WTC11 (cell line): ENCODE measurements at regions not wholly inside any gene's neighbourhood (a gene's known extent, or its start where the extent isn't known, plus 50 kb on each side); places are given as distances from the start of the nearest gene placed in this dataset.

Experiments
- ATAC-seq: fragments of 200-7000 bp; cut with Tn5 transposase; 2 replicates; pipeline ENCODE4 v1.10.0; 2021; ENCODE audit warnings: mild to moderate bottlenecking, moderate library complexity
- CTCF ChIA-PET: fragments of 300-600 bp; sonication (Branson Sonifier 250); formaldehyde crosslinking; loops from one replicate; lab custom pipeline; 2021; ENCODE audit warnings: antibody characterized with exemption; lab: Charles Lee
- POLR2A ChIA-PET: fragments of 350-600 bp; sonication (Branson Sonifier 250); formaldehyde crosslinking; loops from one replicate; lab custom pipeline; 2021; ENCODE audit warnings: antibody characterized with exemption; lab: Charles Lee
- DNase-seq: peaks from one replicate; pipeline ENCODE4 v3.0.0; 2021; ENCODE audit warnings: low spot score
- H3K27ac Mint-ChIP-seq: 2 replicates; pipeline ENCODE4 v1.8.0; 2021; ENCODE audit warnings: mixed read lengths
- H3K27me3 Mint-ChIP-seq: 2 replicates; pipeline ENCODE4 v1.8.0; 2021; ENCODE audit warnings: low read depth, mild to moderate bottlenecking, moderate library complexity, mixed read lengths
- H3K36me3 Mint-ChIP-seq: 2 replicates; pipeline ENCODE4 v1.8.0; 2021; ENCODE audit warnings: mixed read lengths
- H3K4me1 Mint-ChIP-seq: 2 replicates; pipeline ENCODE4 v1.8.0; 2022; ENCODE audit warnings: mixed read lengths
- H3K4me3 Mint-ChIP-seq: 2 replicates; pipeline ENCODE4 v1.8.0; 2021; ENCODE audit warnings: mild to moderate bottlenecking, moderate library complexity, mixed read lengths
- H3K9me3 Mint-ChIP-seq: 2 replicates; pipeline ENCODE4 v1.8.0; 2021; ENCODE audit warnings: mixed read lengths
- CBFB ChIP-seq: sonication (generic); formaldehyde crosslinking; IDR thresholded peaks from 2 replicates; pipeline ENCODE4 v1.8.1; 2022; ENCODE audit warnings: mild to moderate bottlenecking, low read depth, missing genetic modification reagents
- CREB1 ChIP-seq: sonication (generic); formaldehyde crosslinking; IDR thresholded peaks from 2 replicates; pipeline ENCODE4 v1.8.0; 2023; ENCODE audit warnings: mild to moderate bottlenecking, missing genetic modification reagents
- ETV6 ChIP-seq: sonication (generic); formaldehyde crosslinking; IDR thresholded peaks from 2 replicates; pipeline ENCODE4 v1.8.1; 2022; ENCODE audit warnings: mild to moderate bottlenecking, missing genetic modification reagents
- GABPB1 ChIP-seq: sonication (generic); formaldehyde crosslinking; IDR thresholded peaks from 2 replicates; pipeline ENCODE4 v1.8.1; 2023; ENCODE audit warnings: mild to moderate bottlenecking, missing genetic modification reagents
- GTF2I ChIP-seq: fragments of 250-450 bp; sonication (Bioruptor Pico); conservative IDR thresholded peaks from 2 replicates; pipeline ENCODE4 v1.4.0; 2021; ENCODE audit warnings: mild to moderate bottlenecking
- MYBL2 ChIP-seq: sonication (generic); formaldehyde crosslinking; IDR thresholded peaks from 2 replicates; pipeline ENCODE4 v1.8.1; 2023; ENCODE audit warnings: mild to moderate bottlenecking, moderate library complexity, missing genetic modification reagents
- NFYB ChIP-seq: sonication (generic); formaldehyde crosslinking; conservative IDR thresholded peaks from 2 replicates; pipeline ENCODE4 v1.8.0; 2022; ENCODE audit warnings: low read depth, missing genetic modification reagents
- NR2C2 ChIP-seq: sonication (generic); formaldehyde crosslinking; IDR thresholded peaks from 2 replicates; pipeline ENCODE4 v1.8.0; 2022; ENCODE audit warnings: mild to moderate bottlenecking, missing genetic modification reagents
- NR3C1 ChIP-seq: sonication (generic); formaldehyde crosslinking; conservative IDR thresholded peaks from 2 replicates; pipeline ENCODE4 v1.8.1; 2023; ENCODE audit warnings: low read depth, mild to moderate bottlenecking, missing genetic modification reagents
- PRRX2 ChIP-seq: fragments of 250-450 bp; sonication (Bioruptor Pico); IDR thresholded peaks from 2 replicates; pipeline ENCODE4 v1.8.0; 2021; ENCODE audit warnings: mild to moderate bottlenecking
- SMAD3 ChIP-seq: sonication (generic); formaldehyde crosslinking; IDR thresholded peaks from 2 replicates; pipeline ENCODE4 v1.8.0; 2022; ENCODE audit warnings: missing genetic modification reagents, mild to moderate bottlenecking, borderline replicate concordance
- SOX15 ChIP-seq: fragments of 250-450 bp; sonication (Bioruptor Pico); IDR thresholded peaks from 2 replicates; pipeline ENCODE4 v1.9.0; 2021; ENCODE audit warnings: mild to moderate bottlenecking
- ZNF317 ChIP-seq: sonication (generic); formaldehyde crosslinking; IDR thresholded peaks from 2 replicates; pipeline ENCODE4 v1.8.1; 2023; ENCODE audit warnings: low read depth, mild to moderate bottlenecking, moderate library complexity, missing genetic modification reagents, borderline replicate concordance
- ZNF396 ChIP-seq: fragments of 250-450 bp; sonication (Bioruptor Pico); IDR thresholded peaks from 2 replicates; pipeline ENCODE4 v1.8.0; 2021; ENCODE audit warnings: mild to moderate bottlenecking, moderate library complexity, borderline replicate concordance
- ZNF671 ChIP-seq: fragments of 250-450 bp; sonication (Bioruptor Pico); IDR thresholded peaks from 2 replicates; pipeline ENCODE4 v1.8.0; 2021; ENCODE audit warnings: mild to moderate bottlenecking
- TF ChIP-seq, protein P1 (sequence below): fragments of 250-450 bp; sonication (Bioruptor Pico); IDR thresholded peaks from 2 replicates; pipeline ENCODE4 v1.9.0; 2021; ENCODE audit warnings: mild to moderate bottlenecking, borderline replicate concordance
- TF ChIP-seq, protein P2 (sequence below): fragments of 250-450 bp; sonication (Bioruptor Pico); IDR thresholded peaks from 2 replicates; pipeline ENCODE4 v1.9.0; 2021; ENCODE audit warnings: mild to moderate bottlenecking
- TF ChIP-seq, protein P3 (sequence below): sonication (generic); formaldehyde crosslinking; IDR thresholded peaks from 2 replicates; pipeline ENCODE4 v1.8.1; 2023; ENCODE audit warnings: mild to moderate bottlenecking, missing genetic modification reagents
- TF ChIP-seq, protein P4 (sequence below): sonication (generic); formaldehyde crosslinking; conservative IDR thresholded peaks from 2 replicates; pipeline ENCODE4 v1.8.1; 2023; ENCODE audit warnings: mild to moderate bottlenecking, low read depth, missing genetic modification reagents, moderate library complexity

DNA sequence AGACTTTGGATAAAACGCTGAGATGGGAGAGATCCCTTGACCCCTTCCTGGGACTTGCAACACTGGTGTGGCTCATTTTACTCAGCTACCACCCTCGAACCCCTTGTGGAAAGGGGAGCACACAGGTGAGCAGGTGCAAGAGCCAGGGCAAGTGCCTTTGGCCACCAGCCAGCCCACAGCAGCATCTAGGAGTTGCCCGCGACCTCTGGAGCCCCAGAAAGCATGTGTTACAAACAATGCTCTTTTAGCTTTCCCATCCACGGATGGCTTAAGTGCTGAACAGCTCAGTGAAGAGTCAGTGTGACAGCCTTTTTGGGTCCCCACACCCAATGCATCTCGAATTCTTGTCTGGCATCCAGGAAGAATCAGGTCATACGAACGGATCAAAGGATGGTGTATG, 197.8 kb downstream of the MEMO1 start:
- no peak for DNase-seq
- CTCF ChIA-PET: interaction anchor here (1.1 kb wide), 1 partner anchor 74 kb away, joined by 3 read pairs; no protein-coding TSS in a partner anchor

DNA sequence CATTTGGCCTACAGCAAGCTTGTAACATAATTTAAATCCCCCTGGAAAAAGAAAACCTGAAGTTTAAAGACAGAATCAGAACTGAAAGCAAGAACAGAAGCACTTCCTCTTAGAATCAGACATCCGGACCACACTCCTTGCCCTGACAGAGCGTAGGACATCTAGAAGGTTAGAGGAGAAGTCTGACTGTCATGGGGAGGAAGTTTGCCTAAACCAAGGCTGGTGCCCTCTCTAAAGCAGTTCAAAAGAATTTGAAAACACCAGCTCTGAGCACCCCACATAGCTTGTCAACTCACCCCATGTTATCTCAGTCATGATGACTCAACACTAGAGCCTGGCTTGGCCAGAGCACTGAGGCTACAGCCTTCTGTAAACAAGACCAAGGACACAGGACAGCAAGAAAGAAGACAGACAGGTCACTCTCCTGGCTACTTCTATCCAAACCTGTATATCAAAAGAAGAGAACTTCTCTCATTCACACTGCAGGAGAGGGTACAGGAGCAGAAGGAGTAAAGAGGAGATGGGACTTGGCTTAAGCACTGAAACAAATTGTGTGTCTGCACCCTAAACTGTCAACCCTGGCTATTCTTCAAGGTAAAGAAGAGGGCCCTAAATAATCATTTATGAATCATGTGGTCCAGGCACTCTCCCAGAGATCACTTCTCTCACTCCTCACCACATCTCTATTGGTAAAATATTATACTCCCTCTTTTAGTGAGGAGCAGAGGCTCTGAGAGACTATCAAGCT, 198.6 kb downstream of the MEMO1 start:
- Mint-ChIP-seq H3K4me3 (no peak overlapping the region), H3K27me3 (no peaks in the 10 kb centered on the region), H3K27ac (no peak overlapping the region), H3K9me3 (peaks cover 5% of the 10 kb centered on the region), H3K36me3 (no peaks in the 10 kb centered on the region)
- CTCF ChIA-PET: no interaction called here
- ATAC-seq (no peak), DNase-seq (no peak)
- TF ChIP-seq GABPB1: peak; percentile 77
- no peak for TF ChIP-seq ZNF396 (CRISPR knock-in tag)
- no peak for TF ChIP-seq NR3C1
- TF ChIP-seq, all 79 proteins: peak for 1
- H3K4me1 Mint-ChIP-seq: peaks cover 13% of the 10 kb centered on the region
- POLR2A ChIA-PET: no interaction called here

More for the DNA sequence above, 197.8 kb downstream of the MEMO1 start:
- H3K27me3 Mint-ChIP-seq: no peaks in the 10 kb centered on the region
- ATAC-seq: no peak
- H3K4me3 Mint-ChIP-seq: no peak overlapping the region
- H3K9me3 Mint-ChIP-seq: peaks cover 10% of the 10 kb centered on the region
- H3K27ac Mint-ChIP-seq: no peak overlapping the region
- POLR2A ChIA-PET: no interaction called here
- peaks cover 13% of the 10 kb centered on the region for H3K4me1 Mint-ChIP-seq
- TF ChIP-seq CREB1: no peak
- no peak for TF ChIP-seq SMAD3 (CRISPR knock-in tag)
- no peak for TF ChIP-seq ZNF671 (CRISPR knock-in tag)
- TF ChIP-seq GTF2I (CRISPR knock-in tag): no peak
- TF ChIP-seq ZNF317 (CRISPR knock-in tag): no peak
- TF ChIP-seq, protein P1, sequence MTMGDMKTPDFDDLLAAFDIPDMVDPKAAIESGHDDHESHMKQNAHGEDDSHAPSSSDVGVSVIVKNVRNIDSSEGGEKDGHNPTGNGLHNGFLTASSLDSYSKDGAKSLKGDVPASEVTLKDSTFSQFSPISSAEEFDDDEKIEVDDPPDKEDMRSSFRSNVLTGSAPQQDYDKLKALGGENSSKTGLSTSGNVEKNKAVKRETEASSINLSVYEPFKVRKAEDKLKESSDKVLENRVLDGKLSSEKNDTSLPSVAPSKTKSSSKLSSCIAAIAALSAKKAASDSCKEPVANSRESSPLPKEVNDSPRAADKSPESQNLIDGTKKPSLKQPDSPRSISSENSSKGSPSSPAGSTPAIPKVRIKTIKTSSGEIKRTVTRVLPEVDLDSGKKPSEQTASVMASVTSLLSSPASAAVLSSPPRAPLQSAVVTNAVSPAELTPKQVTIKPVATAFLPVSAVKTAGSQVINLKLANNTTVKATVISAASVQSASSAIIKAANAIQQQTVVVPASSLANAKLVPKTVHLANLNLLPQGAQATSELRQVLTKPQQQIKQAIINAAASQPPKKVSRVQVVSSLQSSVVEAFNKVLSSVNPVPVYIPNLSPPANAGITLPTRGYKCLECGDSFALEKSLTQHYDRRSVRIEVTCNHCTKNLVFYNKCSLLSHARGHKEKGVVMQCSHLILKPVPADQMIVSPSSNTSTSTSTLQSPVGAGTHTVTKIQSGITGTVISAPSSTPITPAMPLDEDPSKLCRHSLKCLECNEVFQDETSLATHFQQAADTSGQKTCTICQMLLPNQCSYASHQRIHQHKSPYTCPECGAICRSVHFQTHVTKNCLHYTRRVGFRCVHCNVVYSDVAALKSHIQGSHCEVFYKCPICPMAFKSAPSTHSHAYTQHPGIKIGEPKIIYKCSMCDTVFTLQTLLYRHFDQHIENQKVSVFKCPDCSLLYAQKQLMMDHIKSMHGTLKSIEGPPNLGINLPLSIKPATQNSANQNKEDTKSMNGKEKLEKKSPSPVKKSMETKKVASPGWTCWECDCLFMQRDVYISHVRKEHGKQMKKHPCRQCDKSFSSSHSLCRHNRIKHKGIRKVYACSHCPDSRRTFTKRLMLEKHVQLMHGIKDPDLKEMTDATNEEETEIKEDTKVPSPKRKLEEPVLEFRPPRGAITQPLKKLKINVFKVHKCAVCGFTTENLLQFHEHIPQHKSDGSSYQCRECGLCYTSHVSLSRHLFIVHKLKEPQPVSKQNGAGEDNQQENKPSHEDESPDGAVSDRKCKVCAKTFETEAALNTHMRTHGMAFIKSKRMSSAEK (CRISPR knock-in tag): no peak
- no peak for TF ChIP-seq CBFB
- no peak for TF ChIP-seq PRRX2 (CRISPR knock-in tag)
- no peak for TF ChIP-seq SOX15 (CRISPR knock-in tag)
- TF ChIP-seq NFYB (CRISPR knock-in tag): no peak
- TF ChIP-seq ETV6 (CRISPR knock-in tag): no peak
- TF ChIP-seq GABPB1: no peak
- TF ChIP-seq, protein P2, sequence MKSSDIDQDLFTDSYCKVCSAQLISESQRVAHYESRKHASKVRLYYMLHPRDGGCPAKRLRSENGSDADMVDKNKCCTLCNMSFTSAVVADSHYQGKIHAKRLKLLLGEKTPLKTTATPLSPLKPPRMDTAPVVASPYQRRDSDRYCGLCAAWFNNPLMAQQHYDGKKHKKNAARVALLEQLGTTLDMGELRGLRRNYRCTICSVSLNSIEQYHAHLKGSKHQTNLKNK (CRISPR knock-in tag): no peak
- TF ChIP-seq NR2C2: no peak
- TF ChIP-seq, protein P3, sequence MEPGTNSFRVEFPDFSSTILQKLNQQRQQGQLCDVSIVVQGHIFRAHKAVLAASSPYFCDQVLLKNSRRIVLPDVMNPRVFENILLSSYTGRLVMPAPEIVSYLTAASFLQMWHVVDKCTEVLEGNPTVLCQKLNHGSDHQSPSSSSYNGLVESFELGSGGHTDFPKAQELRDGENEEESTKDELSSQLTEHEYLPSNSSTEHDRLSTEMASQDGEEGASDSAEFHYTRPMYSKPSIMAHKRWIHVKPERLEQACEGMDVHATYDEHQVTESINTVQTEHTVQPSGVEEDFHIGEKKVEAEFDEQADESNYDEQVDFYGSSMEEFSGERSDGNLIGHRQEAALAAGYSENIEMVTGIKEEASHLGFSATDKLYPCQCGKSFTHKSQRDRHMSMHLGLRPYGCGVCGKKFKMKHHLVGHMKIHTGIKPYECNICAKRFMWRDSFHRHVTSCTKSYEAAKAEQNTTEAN (CRISPR knock-in tag): no peak
- TF ChIP-seq, protein P4, sequence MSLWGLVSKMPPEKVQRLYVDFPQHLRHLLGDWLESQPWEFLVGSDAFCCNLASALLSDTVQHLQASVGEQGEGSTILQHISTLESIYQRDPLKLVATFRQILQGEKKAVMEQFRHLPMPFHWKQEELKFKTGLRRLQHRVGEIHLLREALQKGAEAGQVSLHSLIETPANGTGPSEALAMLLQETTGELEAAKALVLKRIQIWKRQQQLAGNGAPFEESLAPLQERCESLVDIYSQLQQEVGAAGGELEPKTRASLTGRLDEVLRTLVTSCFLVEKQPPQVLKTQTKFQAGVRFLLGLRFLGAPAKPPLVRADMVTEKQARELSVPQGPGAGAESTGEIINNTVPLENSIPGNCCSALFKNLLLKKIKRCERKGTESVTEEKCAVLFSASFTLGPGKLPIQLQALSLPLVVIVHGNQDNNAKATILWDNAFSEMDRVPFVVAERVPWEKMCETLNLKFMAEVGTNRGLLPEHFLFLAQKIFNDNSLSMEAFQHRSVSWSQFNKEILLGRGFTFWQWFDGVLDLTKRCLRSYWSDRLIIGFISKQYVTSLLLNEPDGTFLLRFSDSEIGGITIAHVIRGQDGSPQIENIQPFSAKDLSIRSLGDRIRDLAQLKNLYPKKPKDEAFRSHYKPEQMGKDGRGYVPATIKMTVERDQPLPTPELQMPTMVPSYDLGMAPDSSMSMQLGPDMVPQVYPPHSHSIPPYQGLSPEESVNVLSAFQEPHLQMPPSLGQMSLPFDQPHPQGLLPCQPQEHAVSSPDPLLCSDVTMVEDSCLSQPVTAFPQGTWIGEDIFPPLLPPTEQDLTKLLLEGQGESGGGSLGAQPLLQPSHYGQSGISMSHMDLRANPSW (CRISPR knock-in tag): no peak
- no peak for TF ChIP-seq MYBL2 (CRISPR knock-in tag)
- TF ChIP-seq, all 79 proteins: peak for 0
- no peaks in the 10 kb centered on the region for H3K36me3 Mint-ChIP-seq
